ENCODE measurements at regions not wholly inside any gene's neighbourhood (a gene's known extent, or its start where the extent isn't known, plus 50 kb on each side); places are given as distances from the start of the nearest gene placed in this dataset.
"Not testable (repeated sequence)": the region's sequence is repeated elsewhere in the genome, so short reads cannot be mapped to it uniquely, and the experiment has no call there.

- in situ Hi-C loops (cut with HindIII; ENCODE audit: low pct_unique_long_range_greater_than_20kb, low sequenced_read_pairs) = no loop called here
- no peak for DNase-seq (ENCODE audit: low read depth in 1 of 2, low spot score in 1 of 2)
- no peak for TF ChIP-seq JUND (IDR thresholded peaks at IDR 0.05; ENCODE audit: low read depth)
Observed at GRCh38 chr1:30660241-30660640, 63.1 kb downstream of the MATN1 start.

- TF ChIP-seq JUND (IDR thresholded peaks at IDR 0.05; ENCODE audit: low read depth) = no peak
- DNase-seq (ENCODE audit: low read depth in 1 of 2, low spot score in 1 of 2) = no peak
- in situ Hi-C loops (cut with HindIII; ENCODE audit: low pct_unique_long_range_greater_than_20kb, low sequenced_read_pairs) = no loop called here
Observed at GRCh38 chr1:30659702-30660101, 63.7 kb downstream of the MATN1 start.

DNA sequence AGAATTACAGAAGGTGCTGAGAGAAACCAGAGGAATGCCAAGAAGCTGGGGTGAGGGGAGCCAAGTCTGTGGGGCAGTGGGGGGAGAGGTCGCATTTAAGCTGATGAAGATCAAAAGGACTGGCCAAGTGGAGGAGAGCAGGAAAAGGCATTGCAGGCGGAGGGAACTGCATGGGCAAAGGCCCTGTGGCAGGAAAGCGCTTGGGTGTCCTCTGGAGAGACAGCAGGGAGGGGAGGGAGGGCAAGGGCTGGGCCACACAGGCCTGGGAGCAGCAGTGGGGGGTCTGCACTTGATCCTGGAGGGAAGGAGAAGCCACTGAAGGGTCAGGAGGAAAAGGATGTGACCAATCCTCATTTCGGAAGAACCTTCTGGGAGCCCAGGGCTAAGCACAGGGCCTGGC is 65.0 kb downstream of the MATN1 start:
- DNase-seq (ENCODE audit: low read depth in 1 of 2, low spot score in 1 of 2); in situ Hi-C loops (cut with HindIII; ENCODE audit: low pct_unique_long_range_greater_than_20kb, low sequenced_read_pairs): not testable (repeated sequence)

- in situ Hi-C loops (cut with HindIII; ENCODE audit: low pct_unique_long_range_greater_than_20kb, low sequenced_read_pairs) = no loop called here
- DNase-seq (ENCODE audit: low read depth in 1 of 2, low spot score in 1 of 2) = no peak
- TF ChIP-seq JUND (IDR thresholded peaks at IDR 0.05; ENCODE audit: low read depth) = no peak
Observed at GRCh38 chr1:30658014-30658336, 65.4 kb downstream of the MATN1 start.

DNA sequence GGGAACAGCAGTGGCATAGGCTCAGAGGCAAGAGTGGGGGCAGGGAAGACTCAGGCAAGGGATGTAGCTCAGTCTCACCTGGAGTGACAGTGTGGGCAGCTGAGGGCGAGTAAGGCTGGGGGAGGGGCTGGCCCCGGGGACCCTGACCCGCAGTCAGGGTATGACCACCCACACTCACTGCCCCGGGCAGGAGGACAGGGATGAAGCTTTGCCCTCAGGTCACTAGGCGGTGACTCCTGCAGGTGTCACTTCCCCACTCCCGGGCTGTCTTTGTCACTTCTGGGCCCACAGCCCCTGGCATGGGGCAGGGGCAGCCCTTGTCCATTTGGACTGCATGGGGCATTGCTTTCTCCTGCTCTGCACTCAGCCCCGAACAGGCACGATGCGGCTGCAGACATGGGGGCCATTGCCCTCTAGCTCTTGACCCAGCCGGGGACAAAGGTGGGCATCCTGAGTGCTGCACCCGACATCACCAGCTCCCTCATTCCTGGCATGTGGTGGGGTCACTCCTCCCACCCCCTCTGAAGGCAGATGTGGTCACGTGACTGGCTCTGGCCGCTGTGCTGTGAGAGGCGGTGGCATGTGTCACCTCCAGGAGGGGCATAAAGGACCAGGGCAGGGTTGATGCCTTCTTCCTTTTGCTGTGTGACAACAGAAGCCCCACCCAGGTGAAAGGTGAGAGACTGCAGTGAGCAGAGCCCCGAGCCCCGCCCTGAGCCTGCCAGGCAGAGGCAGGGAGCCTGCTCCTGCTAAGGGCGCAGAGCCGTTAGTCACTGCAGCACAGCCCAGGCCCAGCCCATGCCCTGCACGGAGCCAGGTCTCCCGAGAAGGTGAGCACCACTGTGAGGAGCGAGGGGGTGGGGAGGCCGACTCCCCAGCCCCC is 66.0 kb downstream of the MATN1 start:
- in situ Hi-C loops (cut with HindIII; ENCODE audit: low pct_unique_long_range_greater_than_20kb, low sequenced_read_pairs) = no loop called here

GRCh38 chr1:30656171-30656940 is 67.0 kb downstream of the MATN1 start:
- in situ Hi-C loops (cut with HindIII; ENCODE audit: low pct_unique_long_range_greater_than_20kb, low sequenced_read_pairs) = no loop called here
- DNase-seq (ENCODE audit: low read depth in 1 of 2, low spot score in 1 of 2) = no peak
- TF ChIP-seq JUND (IDR thresholded peaks at IDR 0.05; ENCODE audit: low read depth) = no peak

More for the DNA sequence above, 66.0 kb downstream of the MATN1 start:
- no peak for DNase-seq (ENCODE audit: low read depth in 1 of 2, low spot score in 1 of 2)
- no peak for TF ChIP-seq JUND (IDR thresholded peaks at IDR 0.05; ENCODE audit: low read depth)

GRCh38 chr1:30655672-30656071 is 67.7 kb downstream of the MATN1 start:
- no peak for DNase-seq (ENCODE audit: low read depth in 1 of 2, low spot score in 1 of 2)
- TF ChIP-seq JUND (IDR thresholded peaks at IDR 0.05; ENCODE audit: low read depth) = no peak
- in situ Hi-C loops (cut with HindIII; ENCODE audit: low pct_unique_long_range_greater_than_20kb, low sequenced_read_pairs) = no loop called here

DNA sequence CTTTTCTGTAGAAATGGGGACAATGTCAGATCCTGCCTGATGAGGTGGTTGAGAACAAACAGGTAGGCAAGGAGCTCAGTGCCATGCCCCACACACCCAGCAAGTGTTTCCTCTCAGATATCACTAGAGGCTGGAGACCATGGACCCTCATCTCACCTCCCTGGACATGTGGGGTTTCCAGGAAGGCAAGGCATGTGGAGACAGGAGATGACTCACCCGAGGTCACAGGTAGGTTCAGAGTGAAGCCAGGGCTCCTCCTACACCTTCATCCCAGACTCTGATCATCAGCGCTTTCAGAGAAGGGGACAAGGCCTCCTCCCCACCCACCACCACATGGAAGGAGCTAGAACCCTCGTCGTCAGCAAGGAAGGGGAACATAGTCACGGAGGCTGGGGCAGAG is 69.2 kb downstream of the MATN1 start:
- in situ Hi-C loops (cut with HindIII; ENCODE audit: low pct_unique_long_range_greater_than_20kb, low sequenced_read_pairs) = no loop called here
- no peak for DNase-seq (ENCODE audit: low read depth in 1 of 2, low spot score in 1 of 2)
- TF ChIP-seq JUND (IDR thresholded peaks at IDR 0.05; ENCODE audit: low read depth) = no peak

GRCh38 chr1:30652152-30652841 is 71.1 kb downstream of the MATN1 start:
- in situ Hi-C loops (cut with HindIII; ENCODE audit: low pct_unique_long_range_greater_than_20kb, low sequenced_read_pairs) = no loop called here
- no peak for TF ChIP-seq JUND (IDR thresholded peaks at IDR 0.05; ENCODE audit: low read depth)
- DNase-seq (ENCODE audit: low read depth in 1 of 2, low spot score in 1 of 2) = no peak

GRCh38 chr1:30651395-30651794 is 72.0 kb downstream of the MATN1 start:
- in situ Hi-C loops (cut with HindIII; ENCODE audit: low pct_unique_long_range_greater_than_20kb, low sequenced_read_pairs); DNase-seq (ENCODE audit: low read depth in 1 of 2, low spot score in 1 of 2): not testable (repeated sequence)

GRCh38 chr1:30650968-30651320 is 72.4 kb downstream of the MATN1 start:
- TF ChIP-seq JUND (IDR thresholded peaks at IDR 0.05; ENCODE audit: low read depth) = no peak
- DNase-seq (ENCODE audit: low read depth in 1 of 2, low spot score in 1 of 2) = no peak
- in situ Hi-C loops (cut with HindIII; ENCODE audit: low pct_unique_long_range_greater_than_20kb, low sequenced_read_pairs) = no loop called here

DNA sequence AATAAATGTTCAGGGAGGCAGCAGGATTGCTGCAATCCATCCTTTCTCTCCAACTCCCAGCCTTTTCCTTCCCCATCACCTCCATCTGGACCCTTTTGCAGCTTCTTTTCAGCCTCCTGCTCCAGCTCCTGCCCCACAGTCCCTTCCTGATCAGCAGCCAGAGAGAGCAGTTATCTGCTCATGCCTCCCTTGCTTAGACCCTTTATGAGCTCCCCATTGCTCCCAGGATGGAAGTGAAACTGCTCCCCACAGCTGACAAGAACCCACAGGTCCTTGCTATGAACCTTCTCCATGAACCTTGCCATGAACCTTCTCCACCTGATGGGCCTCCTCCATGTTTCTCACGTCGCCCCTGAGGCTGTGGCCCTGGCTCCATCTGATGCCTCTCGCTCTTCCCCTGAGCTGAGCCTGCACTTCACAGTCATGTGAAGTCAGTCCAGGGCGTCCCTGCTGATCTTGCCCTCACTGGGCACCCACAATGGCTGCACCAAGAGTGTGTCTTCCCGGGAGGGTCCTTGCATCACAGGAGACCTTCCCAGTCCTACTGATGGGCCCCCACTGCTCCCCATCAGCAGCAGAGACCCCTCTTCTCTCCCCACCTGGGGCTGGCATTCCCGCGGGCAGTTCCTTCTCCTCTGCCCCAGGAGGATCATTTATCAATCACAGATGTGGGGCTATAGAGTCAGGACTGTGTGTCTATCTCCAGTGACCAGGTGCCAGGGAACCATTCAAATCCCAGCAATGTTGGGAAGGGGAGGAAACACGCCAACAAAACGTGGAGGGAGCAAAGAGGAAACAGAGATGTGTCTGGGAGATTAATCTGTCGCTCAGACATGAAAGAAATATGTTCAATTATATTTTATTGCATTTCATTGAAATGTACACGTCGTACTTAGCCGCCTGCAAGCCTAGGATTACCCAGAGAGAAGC is 73.1 kb downstream of the MATN1 start:
- no peak for DNase-seq (ENCODE audit: low read depth in 1 of 2, low spot score in 1 of 2)
- in situ Hi-C loops (cut with HindIII; ENCODE audit: low pct_unique_long_range_greater_than_20kb, low sequenced_read_pairs) = no loop called here
- TF ChIP-seq JUND (IDR thresholded peaks at IDR 0.05; ENCODE audit: low read depth) = no peak

All from T47D (cell line).